Progenitor cell of endocrine pancreas (in vitro differentiated cells): ENCODE measurements at regions not wholly inside any gene's neighbourhood (a gene's known extent, or its start where the extent isn't known, plus 50 kb on each side); places are given as distances from the start of the nearest gene placed in this dataset.

Source experiments
- DNase-seq: peaks from one replicate; pipeline ENCODE4 v3.0.0; 2021; ENCODE audit warnings: low spot score; ENCODE audit not compliant: unreplicated experiment
- H3K27ac Mint-ChIP-seq: 2 replicates; pipeline ENCODE4 v1.8.0; 2021; ENCODE audit warnings: mild to moderate bottlenecking, moderate library complexity, mixed read lengths
- H3K27me3 Mint-ChIP-seq: 2 replicates; pipeline ENCODE4 v1.8.0; 2021; ENCODE audit warnings: mixed read lengths
- H3K36me3 Mint-ChIP-seq: 2 replicates; pipeline ENCODE4 v1.8.0; 2022; ENCODE audit warnings: mixed read lengths; ENCODE audit not compliant: insufficient read depth
- H3K4me1 Mint-ChIP-seq: 2 replicates; pipeline ENCODE4 v1.8.0; 2021; ENCODE audit warnings: low read depth, mixed read lengths
- H3K4me3 Mint-ChIP-seq: 2 replicates; pipeline ENCODE4 v1.8.0; 2021; ENCODE audit warnings: low read depth, mild to moderate bottlenecking, moderate library complexity, mixed read lengths
- H3K9me3 Mint-ChIP-seq: 2 replicates; pipeline ENCODE4 v1.8.0; 2021; ENCODE audit warnings: low read depth, mixed read lengths
- TF ChIP-seq, protein P1 (sequence below): fragments of 200-600 bp; sonication (generic); IDR thresholded peaks from one replicate; pipeline ENCODE4 v1.5.0; 2021; ENCODE audit warnings: antibody characterized with exemption, mild to moderate bottlenecking; ENCODE audit not compliant: unreplicated experiment

DNA sequence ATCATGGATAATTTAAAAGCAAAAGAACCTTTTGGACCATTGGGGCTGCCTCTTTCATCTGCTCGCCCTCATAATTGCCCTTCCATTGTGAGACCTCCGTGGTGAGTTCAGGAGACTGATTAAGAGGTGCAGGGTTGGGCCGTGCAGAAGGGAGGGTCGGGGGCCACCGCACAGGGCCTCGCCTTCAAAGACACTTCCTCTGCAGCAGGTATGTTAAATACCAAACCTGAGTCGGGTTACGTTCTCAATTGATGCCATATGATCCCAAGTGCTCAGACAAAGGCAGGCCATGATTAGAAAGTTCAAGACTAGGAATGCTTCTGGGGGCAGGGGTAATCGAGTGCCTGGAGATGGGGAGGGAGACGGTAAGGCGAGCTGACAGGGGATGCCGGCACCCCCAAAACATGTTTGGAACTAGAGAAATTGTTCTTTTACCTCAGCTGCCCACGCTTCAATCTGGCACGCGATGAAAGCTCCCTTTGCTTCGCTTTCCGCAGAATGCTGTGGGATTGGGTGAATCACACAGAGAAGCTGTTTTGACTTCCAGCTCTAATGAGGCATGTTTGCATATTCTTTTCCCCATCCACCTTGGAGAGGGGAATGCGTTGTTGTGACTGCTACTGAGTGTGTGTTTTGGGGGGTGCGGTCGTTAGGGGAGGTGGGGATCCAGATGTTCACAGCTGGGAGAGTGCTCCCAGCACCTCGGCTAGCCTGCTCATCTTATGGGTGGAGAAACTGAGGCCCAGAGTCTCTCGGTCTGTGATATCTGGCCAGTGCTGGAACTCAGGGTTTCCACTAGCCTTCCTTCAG is 309.1 kb downstream of the MYCN start:
- no peak for DNase-seq
- Mint-ChIP-seq H3K4me3 (no peak overlapping the region), H3K36me3 (no peaks in the 10 kb centered on the region), H3K9me3 (no peaks in the 10 kb centered on the region), H3K4me1 (peaks cover 16% of the 10 kb centered on the region), H3K27ac (no peak overlapping the region), H3K27me3 (peaks cover 29% of the 10 kb centered on the region)
- TF ChIP-seq, protein P1, sequence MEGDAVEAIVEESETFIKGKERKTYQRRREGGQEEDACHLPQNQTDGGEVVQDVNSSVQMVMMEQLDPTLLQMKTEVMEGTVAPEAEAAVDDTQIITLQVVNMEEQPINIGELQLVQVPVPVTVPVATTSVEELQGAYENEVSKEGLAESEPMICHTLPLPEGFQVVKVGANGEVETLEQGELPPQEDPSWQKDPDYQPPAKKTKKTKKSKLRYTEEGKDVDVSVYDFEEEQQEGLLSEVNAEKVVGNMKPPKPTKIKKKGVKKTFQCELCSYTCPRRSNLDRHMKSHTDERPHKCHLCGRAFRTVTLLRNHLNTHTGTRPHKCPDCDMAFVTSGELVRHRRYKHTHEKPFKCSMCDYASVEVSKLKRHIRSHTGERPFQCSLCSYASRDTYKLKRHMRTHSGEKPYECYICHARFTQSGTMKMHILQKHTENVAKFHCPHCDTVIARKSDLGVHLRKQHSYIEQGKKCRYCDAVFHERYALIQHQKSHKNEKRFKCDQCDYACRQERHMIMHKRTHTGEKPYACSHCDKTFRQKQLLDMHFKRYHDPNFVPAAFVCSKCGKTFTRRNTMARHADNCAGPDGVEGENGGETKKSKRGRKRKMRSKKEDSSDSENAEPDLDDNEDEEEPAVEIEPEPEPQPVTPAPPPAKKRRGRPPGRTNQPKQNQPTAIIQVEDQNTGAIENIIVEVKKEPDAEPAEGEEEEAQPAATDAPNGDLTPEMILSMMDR = no peak

DNA sequence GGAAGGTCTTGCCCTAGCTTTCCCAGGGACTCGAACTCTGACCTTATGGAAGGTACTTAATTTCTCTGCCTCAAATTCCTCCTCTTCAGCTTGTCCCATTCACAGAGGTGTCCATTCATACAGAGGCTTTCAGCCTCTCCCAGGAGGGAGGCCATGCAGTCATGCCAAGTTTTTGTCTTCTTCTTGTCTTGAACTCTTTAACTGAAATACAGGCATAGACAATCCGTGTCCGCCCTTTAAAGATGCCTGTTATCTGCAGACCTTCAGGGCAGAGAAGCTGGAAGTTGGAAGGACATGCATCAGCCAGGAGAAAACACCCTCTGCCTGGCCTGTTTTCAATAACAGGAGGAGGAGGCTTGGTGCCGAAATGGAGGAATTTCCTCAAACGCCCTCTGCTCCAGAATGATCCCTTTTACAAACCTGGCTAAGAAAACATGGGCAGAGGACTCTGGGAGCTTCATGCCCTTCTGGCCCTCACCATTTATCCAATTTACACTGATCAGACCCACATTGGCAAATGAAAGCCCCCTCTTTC is 308.3 kb downstream of the MYCN start:
- no peak overlapping the region for H3K4me3 Mint-ChIP-seq
- TF ChIP-seq, protein P1 = no peak
- H3K36me3 Mint-ChIP-seq = no peaks in the 10 kb centered on the region
- no peak for DNase-seq
- peaks cover 29% of the 10 kb centered on the region for H3K27me3 Mint-ChIP-seq
- peaks cover 16% of the 10 kb centered on the region for H3K4me1 Mint-ChIP-seq
- no peak overlapping the region for H3K27ac Mint-ChIP-seq
- H3K9me3 Mint-ChIP-seq = no peaks in the 10 kb centered on the region

DNA sequence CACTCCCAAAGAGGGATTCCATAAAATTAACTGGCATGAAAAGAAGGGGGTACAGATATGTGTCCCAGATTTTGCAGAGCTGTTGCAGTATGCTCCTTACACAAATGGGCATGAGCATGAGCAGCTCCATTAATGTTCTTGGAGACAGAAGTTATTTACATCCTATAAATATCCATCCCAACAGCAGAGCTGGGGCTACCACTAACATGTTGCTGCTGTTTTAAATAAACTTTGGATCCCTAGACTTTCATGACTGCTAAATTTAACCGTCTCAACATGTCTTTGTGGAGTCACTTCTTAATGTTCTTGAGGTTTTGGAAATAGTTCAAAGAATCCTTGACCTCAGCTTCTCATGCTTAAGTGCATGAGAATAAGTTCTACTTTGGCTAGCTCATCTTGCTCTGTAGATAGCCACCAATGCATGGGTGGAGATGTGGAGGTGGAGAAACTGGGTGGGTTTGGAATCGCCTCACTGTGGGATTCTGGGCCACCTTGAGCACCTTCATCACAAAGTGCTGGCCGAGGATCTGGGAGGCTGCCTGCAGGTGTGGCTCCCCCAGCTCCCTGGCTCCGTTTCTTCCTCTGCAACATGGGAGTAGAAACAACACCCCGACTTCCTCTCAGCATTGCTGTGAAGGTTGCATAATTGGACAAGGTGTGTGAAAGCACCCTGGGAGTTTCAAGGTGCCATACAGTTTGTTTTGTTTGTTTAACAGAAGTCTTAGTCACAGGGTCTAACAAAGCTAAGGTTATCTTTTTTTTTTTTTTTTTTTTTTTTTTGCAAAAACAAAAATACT is 307.2 kb downstream of the MYCN start:
- Mint-ChIP-seq H3K36me3 (no peaks in the 10 kb centered on the region), H3K27ac (no peak overlapping the region), H3K9me3 (no peaks in the 10 kb centered on the region), H3K4me3 (no peak overlapping the region), H3K4me1 (peaks cover 16% of the 10 kb centered on the region), H3K27me3 (peaks cover 29% of the 10 kb centered on the region)
- TF ChIP-seq, protein P1 = no peak
- DNase-seq = no peak

DNA sequence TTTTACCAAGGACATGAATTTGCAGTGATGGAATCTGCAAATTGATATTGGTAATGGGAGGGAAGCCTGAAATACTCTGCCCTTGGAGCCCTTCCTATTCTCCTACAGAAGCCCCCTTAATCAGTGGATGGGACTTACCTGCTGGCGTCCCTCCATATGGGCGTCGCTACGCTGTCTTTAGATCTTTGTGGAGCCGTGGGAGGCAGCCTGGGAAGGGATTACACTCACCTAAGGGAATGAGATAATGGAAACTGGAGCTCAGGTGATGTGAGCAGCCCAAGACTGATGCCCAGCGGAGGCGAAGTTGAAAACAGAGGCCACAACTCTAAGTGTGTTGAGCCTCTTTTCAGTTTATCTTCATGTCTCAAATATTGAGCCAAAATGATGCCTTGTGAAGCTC is 306.6 kb downstream of the MYCN start:
- DNase-seq = no peak
- H3K27me3 Mint-ChIP-seq = peaks cover 32% of the 10 kb centered on the region
- H3K4me3 Mint-ChIP-seq = no peak overlapping the region
- TF ChIP-seq, protein P1 = no peak
- peaks cover 15% of the 10 kb centered on the region for H3K4me1 Mint-ChIP-seq
- H3K36me3 Mint-ChIP-seq = no peaks in the 10 kb centered on the region
- H3K27ac Mint-ChIP-seq = no peak overlapping the region
- no peaks in the 10 kb centered on the region for H3K9me3 Mint-ChIP-seq

DNA sequence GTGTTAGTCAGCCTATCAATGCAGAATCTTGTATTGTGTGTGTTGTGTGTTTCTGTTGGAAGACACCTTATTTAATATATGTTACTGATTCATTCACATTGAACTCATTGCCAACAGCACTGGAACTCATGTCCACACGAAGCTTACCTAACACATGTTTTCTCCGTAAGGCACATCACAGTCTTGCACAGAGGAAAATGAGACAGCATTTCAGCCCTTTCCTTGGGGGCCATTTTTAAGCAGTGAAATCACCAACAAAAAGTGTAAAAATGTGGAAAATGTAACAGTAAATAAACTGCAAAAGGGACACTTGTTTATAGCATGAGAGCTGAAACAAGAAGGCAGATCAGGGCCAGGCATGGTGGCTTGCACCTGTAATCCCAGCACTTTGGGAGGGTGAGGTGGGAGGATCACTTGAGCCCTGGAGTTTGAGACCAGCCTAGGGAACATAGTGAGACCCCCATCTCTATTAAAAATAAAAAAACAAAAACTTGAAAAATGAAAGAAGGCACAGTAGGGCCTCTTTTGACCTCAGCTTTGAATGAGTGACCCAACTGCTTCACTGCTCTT is 306.0 kb downstream of the MYCN start:
- DNase-seq = no peak
- TF ChIP-seq, protein P1 = no peak
- Mint-ChIP-seq H3K9me3 (no peaks in the 10 kb centered on the region), H3K4me1 (peaks cover 14% of the 10 kb centered on the region), H3K36me3 (no peaks in the 10 kb centered on the region), H3K27ac (no peak overlapping the region), H3K4me3 (no peak overlapping the region), H3K27me3 (peaks cover 32% of the 10 kb centered on the region)
